Glutamatergic neuron (in vitro differentiated cells): ENCODE measurements at regions not wholly inside any gene's neighbourhood (a gene's known extent, or its start where the extent isn't known, plus 50 kb on each side); places are given as distances from the start of the nearest gene placed in this dataset.
"Not testable (repeated sequence)": the region's sequence is repeated elsewhere in the genome, so short reads cannot be mapped to it uniquely, and the experiment has no call there.

Experiments
- DNase-seq: peaks from one replicate; pipeline ENCODE4 v3.0.0; 2022
- H3K27ac Mint-ChIP-seq: one replicate; pipeline ENCODE4 v1.8.0; 2020; ENCODE audit warnings: mild to moderate bottlenecking, mixed read lengths, inconsistent platforms; ENCODE audit not compliant: unreplicated experiment
- H3K27me3 Mint-ChIP-seq: one replicate; pipeline ENCODE4 v1.8.0; 2020; ENCODE audit warnings: mild to moderate bottlenecking, moderate library complexity, mixed read lengths, inconsistent platforms; ENCODE audit not compliant: unreplicated experiment
- H3K36me3 Mint-ChIP-seq: one replicate; pipeline ENCODE4 v1.8.0; 2020; ENCODE audit warnings: mild to moderate bottlenecking, mixed read lengths, inconsistent platforms; ENCODE audit not compliant: unreplicated experiment
- H3K4me1 Mint-ChIP-seq: one replicate; pipeline ENCODE4 v1.8.0; 2020; ENCODE audit warnings: mild to moderate bottlenecking, low read depth, mixed read lengths, inconsistent platforms; ENCODE audit not compliant: unreplicated experiment
- H3K4me3 Mint-ChIP-seq: one replicate; pipeline ENCODE4 v1.8.0; 2020; ENCODE audit warnings: mild to moderate bottlenecking, mixed read lengths, inconsistent platforms; ENCODE audit not compliant: unreplicated experiment
- H3K9me3 Mint-ChIP-seq: one replicate; pipeline ENCODE4 v1.8.0; 2020; ENCODE audit warnings: mild to moderate bottlenecking, moderate library complexity, mixed read lengths, inconsistent platforms; ENCODE audit not compliant: unreplicated experiment
- CTCF ChIP-seq: fragments of 200-600 bp; sonication (generic); IDR thresholded peaks from one replicate; pipeline ENCODE4 v1.5.0; 2021; ENCODE audit not compliant: partially characterized antibody, unreplicated experiment

GRCh38 chr6:131336596-131336995 lies 201.3 kb downstream of the AKAP7 start:
- no peak for TF ChIP-seq CTCF
- Mint-ChIP-seq H3K27ac (no peak overlapping the region), H3K27me3 (no peaks in the 10 kb centered on the region), H3K4me3 (no peak overlapping the region), H3K36me3 (peaks cover 4% of the 10 kb centered on the region), H3K4me1 (peaks cover 10% of the 10 kb centered on the region), H3K9me3 (no peaks in the 10 kb centered on the region)
- no peak for DNase-seq

- H3K9me3 Mint-ChIP-seq, DNase-seq, H3K36me3 Mint-ChIP-seq, H3K4me1 Mint-ChIP-seq, H3K27me3 Mint-ChIP-seq, H3K27ac Mint-ChIP-seq, H3K4me3 Mint-ChIP-seq: not testable (repeated sequence)
These were observed 211.6 kb downstream of the AKAP7 start for GRCh38 chr6:131346896-131347295.

- Mint-ChIP-seq H3K4me1 (no peaks in the 10 kb centered on the region), H3K9me3 (no peaks in the 10 kb centered on the region), H3K4me3 (no peak overlapping the region), H3K27me3 (no peaks in the 10 kb centered on the region), H3K27ac (no peak overlapping the region), H3K36me3 (no peaks in the 10 kb centered on the region)
- TF ChIP-seq CTCF: no peak
- no peak for DNase-seq
These were observed 213.3 kb downstream of the AKAP7 start for GRCh38 chr6:131348572-131348971.

- no peak for DNase-seq
- no peak overlapping the region for H3K4me3 Mint-ChIP-seq
- H3K36me3 Mint-ChIP-seq: no peaks in the 10 kb centered on the region
- H3K4me1 Mint-ChIP-seq: no peaks in the 10 kb centered on the region
- H3K9me3 Mint-ChIP-seq: no peaks in the 10 kb centered on the region
- no peak overlapping the region for H3K27ac Mint-ChIP-seq
- no peaks in the 10 kb centered on the region for H3K27me3 Mint-ChIP-seq
- no peak for TF ChIP-seq CTCF
These were observed 213.9 kb downstream of the AKAP7 start for GRCh38 chr6:131349199-131349598.

- no peak for DNase-seq
- no peaks in the 10 kb centered on the region for H3K27me3 Mint-ChIP-seq
- H3K4me1 Mint-ChIP-seq: no peaks in the 10 kb centered on the region
- no peak overlapping the region for H3K4me3 Mint-ChIP-seq
- H3K27ac Mint-ChIP-seq: no peak overlapping the region
- no peaks in the 10 kb centered on the region for H3K36me3 Mint-ChIP-seq
- TF ChIP-seq CTCF: no peak
- no peaks in the 10 kb centered on the region for H3K9me3 Mint-ChIP-seq
These were observed 217.8 kb downstream of the AKAP7 start for GRCh38 chr6:131353106-131353505.

- H3K27ac Mint-ChIP-seq: no peak overlapping the region
- no peaks in the 10 kb centered on the region for H3K36me3 Mint-ChIP-seq
- no peak for TF ChIP-seq CTCF
- no peaks in the 10 kb centered on the region for H3K27me3 Mint-ChIP-seq
- no peaks in the 10 kb centered on the region for H3K4me1 Mint-ChIP-seq
- H3K4me3 Mint-ChIP-seq: no peak overlapping the region
- no peak for DNase-seq
- no peaks in the 10 kb centered on the region for H3K9me3 Mint-ChIP-seq
These were observed 218.6 kb downstream of the AKAP7 start for GRCh38 chr6:131353876-131354275.
